H1 (cell line): ENCODE measurements at regions not wholly inside any gene's neighbourhood (a gene's known extent, or its start where the extent isn't known, plus 50 kb on each side); places are given as distances from the start of the nearest gene placed in this dataset.
A peak's percentile ranks its signal among the peaks of the same experiment; 100 is the strongest.

Source experiments
- CTCF ChIA-PET: fragments of 300-600 bp; sonication (Branson Sonifier 250); formaldehyde crosslinking; loops from one replicate; lab custom pipeline; 2021; ENCODE audit not compliant: partially characterized antibody; lab: Charles Lee
- POLR2A ChIA-PET: fragments of 300-600 bp; sonication (Branson Sonifier 250); formaldehyde crosslinking; loops from one replicate; lab custom pipeline; 2021; ENCODE audit warnings: inconsistent platforms; ENCODE audit not compliant: partially characterized antibody; lab: Charles Lee
- DNase-seq, 2 experiments: peaks; one replicate each; pipeline versions ENCODE4 v3.0.0 to v3.0.0-alpha.2; 2010 to 2022; ENCODE audit warnings: low spot score in 2 of 2, low read depth in 1 of 2, mixed read lengths in 1 of 2
- FAIRE-seq: peaks from 2 replicates; lab custom pipeline; 2011; peaks lifted over from hg19 to GRCh38; lab: Jason Lieb, UNC
- H2AFZ ChIP-seq: 2 replicates; pipeline ENCODE4 v1.8.1; 2012; ENCODE audit warnings: low read length, inconsistent platforms
- H2AK5ac ChIP-seq: 2 replicates; pipeline ENCODE4 v1.6.1; 2013; ENCODE audit warnings: low read depth, low read length
- H2BK120ac ChIP-seq: replicated peaks from 2 replicates; pipeline ENCODE3; 2013; ENCODE audit warnings: low read depth, low read length, inconsistent platforms
- H2BK12ac ChIP-seq: 2 replicates; pipeline ENCODE4 v1.6.1; 2013; ENCODE audit warnings: low read depth, low read length
- H2BK15ac ChIP-seq: 2 replicates; pipeline ENCODE4 v1.6.1; 2013; ENCODE audit warnings: low read length
- H2BK20ac ChIP-seq: 2 replicates; pipeline ENCODE4 v1.6.1; 2013; ENCODE audit warnings: low read length
- H2BK5ac ChIP-seq: 2 replicates; pipeline ENCODE4 v1.6.1; 2013; ENCODE audit warnings: low read depth, low read length
- H3K14ac ChIP-seq: 2 replicates; pipeline ENCODE4 v1.6.1; 2013; ENCODE audit warnings: inconsistent platforms; ENCODE audit not compliant: insufficient read length
- H3K18ac ChIP-seq: 2 replicates; pipeline ENCODE4 v1.6.1; 2013; ENCODE audit warnings: low read length; ENCODE audit errors: extremely low read depth
- H3K23ac ChIP-seq: 2 replicates; pipeline ENCODE4 v1.6.1; 2013; ENCODE audit warnings: inconsistent platforms; ENCODE audit not compliant: insufficient read length
- H3K23me2 ChIP-seq: 2 replicates; pipeline ENCODE4 v1.6.1; 2013; ENCODE audit warnings: low read depth, low read length
- H3K27ac ChIP-seq: 2 replicates; pipeline ENCODE4 v1.6.1; 2011; ENCODE audit warnings: low read depth, low read length, inconsistent platforms
- H3K27me3 ChIP-seq, 4 experiments: replicated peaks in 1 of 4; 1 replicate in 1 of 4; 2 replicates in 3 of 4; pipeline versions ENCODE4 v1.6.1 to v1.8.1; 2011 to 2013; ENCODE audit warnings: low read length in 3 of 4, mild to moderate bottlenecking in 3 of 4, inconsistent platforms in 2 of 4, mixed read lengths in 2 of 4, moderate library complexity in 1 of 4; ENCODE audit not compliant: control insufficient read depth in 3 of 4, insufficient read depth in 3 of 4; ENCODE audit errors: extremely low read depth in 1 of 4
- H3K36me3 ChIP-seq, 4 experiments: 2 replicates each; pipeline versions ENCODE4 v1.6.1 to v1.8.1; 2011 to 2013; ENCODE audit warnings: mild to moderate bottlenecking in 4 of 4, low read length in 3 of 4, moderate library complexity in 2 of 4, control low read depth in 1 of 4, inconsistent platforms in 1 of 4; ENCODE audit not compliant: insufficient read depth in 4 of 4, control insufficient read depth in 2 of 4
- H3K4ac ChIP-seq: replicated peaks from 2 replicates; pipeline ENCODE3; 2013; ENCODE audit warnings: low read length, low read depth, mixed read lengths, inconsistent platforms; ENCODE audit not compliant: insufficient read length
- H3K4me1 ChIP-seq, 4 experiments: replicated peaks in 1 of 4; 1 replicate in 1 of 4; 2 replicates in 3 of 4; pipeline versions ENCODE4 v1.6.1 to v1.8.1; 2011 to 2013; ENCODE audit warnings: low read length in 3 of 4, inconsistent platforms in 2 of 4, mixed read lengths in 1 of 4; ENCODE audit not compliant: insufficient read depth in 4 of 4, control insufficient read depth in 3 of 4
- H3K4me2 ChIP-seq, 2 experiments: 2 replicates each; pipeline versions ENCODE4 v1.6.1 to v1.8.1; 2011 to 2013; ENCODE audit warnings: low read depth in 2 of 2, low read length in 2 of 2, control low read depth in 1 of 2, inconsistent platforms in 1 of 2, mild to moderate bottlenecking in 1 of 2; ENCODE audit not compliant: insufficient read depth in 1 of 2
- H3K4me3 ChIP-seq, 4 experiments: fragments of 200-600, 300-600 bp in 1 of 4; sonication (generic), shearing (Covaris generic), sonication (Bioruptor Twin) in 1 of 4; 2 replicates each; pipeline versions ENCODE4 v1.5.1 to v1.8.1; 2011 to 2016; ENCODE audit warnings: low read length in 4 of 4, low read depth in 3 of 4, control low read depth in 2 of 4, inconsistent platforms in 2 of 4, mild to moderate bottlenecking in 2 of 4, mixed read lengths in 1 of 4, moderate library complexity in 1 of 4; ENCODE audit not compliant: insufficient read depth in 2 of 4; ENCODE audit errors: extremely low read depth in 1 of 4
- H3K56ac ChIP-seq: replicated peaks from 2 replicates; pipeline ENCODE3; 2013; ENCODE audit warnings: low read depth, mild to moderate bottlenecking, mixed read lengths, low read length, inconsistent platforms; ENCODE audit not compliant: insufficient read length
- H3K79me1 ChIP-seq: 2 replicates; pipeline ENCODE4 v1.6.1; 2013; ENCODE audit warnings: low read depth, low read length, control low read depth
- H3K79me2 ChIP-seq, 2 experiments: 2 replicates each; pipeline versions ENCODE4 v1.6.1 to v1.8.1; 2012 to 2013; ENCODE audit warnings: low read length in 2 of 2, mild to moderate bottlenecking in 2 of 2, inconsistent platforms in 1 of 2; ENCODE audit not compliant: insufficient read depth in 2 of 2, control insufficient read depth in 1 of 2
- H3K9ac ChIP-seq, 4 experiments: replicated peaks in 1 of 4; 1 replicate in 1 of 4; 2 replicates in 3 of 4; pipeline versions ENCODE4 v1.6.1 to v1.8.1; 2011 to 2013; ENCODE audit warnings: low read depth in 3 of 4, low read length in 3 of 4, control low read depth in 2 of 4, mild to moderate bottlenecking in 2 of 4, moderate library complexity in 2 of 4, inconsistent platforms in 1 of 4; ENCODE audit errors: extremely low read depth in 1 of 4
- H3K9me3 ChIP-seq, 2 experiments: 2 replicates each; pipeline versions ENCODE4 v1.6.1 to v1.8.1; 2012 to 2013; ENCODE audit warnings: mild to moderate bottlenecking in 2 of 2, moderate library complexity in 2 of 2, control low read depth in 1 of 2, inconsistent platforms in 1 of 2, low read depth in 1 of 2, low read length in 1 of 2, mixed read lengths in 1 of 2; ENCODE audit not compliant: insufficient read depth in 2 of 2
- H4K20me1 ChIP-seq, 2 experiments: replicated peaks in 1 of 2; 2 replicates each; pipeline versions ENCODE3 to v1.8.1; 2011 to 2013; ENCODE audit warnings: inconsistent platforms in 2 of 2, low read length in 2 of 2, mild to moderate bottlenecking in 1 of 2; ENCODE audit not compliant: insufficient read depth in 2 of 2, control insufficient read depth in 1 of 2
- H4K5ac ChIP-seq: 2 replicates; pipeline ENCODE4 v1.6.1; 2013; ENCODE audit warnings: low read length, low read depth, mixed read lengths, inconsistent platforms; ENCODE audit not compliant: insufficient read length
- H4K8ac ChIP-seq: 2 replicates; pipeline ENCODE4 v1.8.0; 2013; ENCODE audit warnings: mild to moderate bottlenecking, moderate library complexity, low read length, inconsistent platforms; ENCODE audit not compliant: insufficient read depth; ENCODE audit errors: extremely low read depth
- H4K91ac ChIP-seq: replicated peaks from 2 replicates; pipeline ENCODE3; 2013; ENCODE audit warnings: low read length, mixed read lengths, inconsistent platforms; ENCODE audit not compliant: insufficient read length
- GTF2F1 ChIP-seq: IDR thresholded peaks from 2 replicates; pipeline ENCODE4 v1.6.1; 2012; ENCODE audit warnings: low read depth, low read length, improper control_type of control experiment, borderline replicate concordance
- POU5F1 ChIP-seq: IDR thresholded peaks from 2 replicates; pipeline ENCODE4 v1.6.1; 2011; ENCODE audit warnings: low read depth, mild to moderate bottlenecking, low read length, moderate library complexity
- RFX5 ChIP-seq: IDR thresholded peaks from 2 replicates; pipeline ENCODE4 v1.6.1; 2011; ENCODE audit warnings: low read depth, low read length, improper control_type of control experiment, borderline replicate concordance
- SP2 ChIP-seq: IDR thresholded peaks from 2 replicates; pipeline ENCODE4 v1.6.1; 2012; ENCODE audit warnings: mild to moderate bottlenecking, low read length, inconsistent platforms
- SP4 ChIP-seq: IDR thresholded peaks from 2 replicates; pipeline ENCODE4 v1.6.1; 2012; ENCODE audit warnings: low read length, inconsistent platforms
- SRF ChIP-seq: IDR thresholded peaks from 2 replicates; pipeline ENCODE4 v1.6.1; 2011; ENCODE audit warnings: mild to moderate bottlenecking, low read depth, low read length, moderate library complexity
- TAF1 ChIP-seq: IDR thresholded peaks from 2 replicates; pipeline ENCODE4 v1.6.1; 2011; ENCODE audit warnings: mild to moderate bottlenecking, low read depth, low read length
- TEAD4 ChIP-seq: IDR thresholded peaks from 2 replicates; pipeline ENCODE4 v1.6.1; 2012; ENCODE audit warnings: low read depth, low read length, inconsistent platforms, mixed read lengths
- ZNF274 ChIP-seq: IDR thresholded peaks from 2 replicates; pipeline ENCODE4 v1.7.0; 2012; ENCODE audit warnings: low read length, borderline replicate concordance; ENCODE audit errors: extremely low read depth
- WGBS, 2 experiments: shearing (Covaris generic) in 1 of 2; methylation state at CpG; one replicate each; pipeline versions ENCODE4 v1.1.6 to v1.1.7; 2013 to 2015; ENCODE audit warnings: low lambda C conversion rate in 2 of 2, mixed read lengths in 2 of 2, inconsistent platforms in 1 of 2, low coverage in 1 of 2, missing lambda C conversion rate in 1 of 2; ENCODE audit not compliant: insufficient replicate concordance in 2 of 2, insufficient coverage in 1 of 2, insufficient read length in 1 of 2; ENCODE audit errors: extremely low coverage in 1 of 2, missing lambda C conversion rate in 1 of 2; 5-methylcytosine and 5-hydroxymethylcytosine counted together

GRCh38 chr5:116771466-116772151 lies 197.0 kb upstream of the SEMA6A start:
- Histone ChIP-seq H3K56ac (no peak overlapping the region), H3K23me2 (no peaks in the 10 kb centered on the region), H4K8ac (no peak overlapping the region), H3K4me2 (0 out of 4 replicates have a peak overlapping the region, but pooled peaks of 1 of the 2 experiments have one; percentile 4), H3K27me3 (no peaks in the 10 kb centered on the region), H4K91ac (peak overlapping the region; percentile 56), H2BK120ac (peak overlapping the region; percentile 19), H2BK12ac (peak overlapping the region; percentile 80; the same call in 1 of the 2 replicates), H3K36me3 (no peaks in the 10 kb centered on the region), H3K23ac (no peak overlapping the region), H2AK5ac (no peak overlapping the region), H3K27ac (no peak overlapping the region), H3K4ac (peak overlapping the region; percentile 15), H4K20me1 (no peaks in the 10 kb centered on the region), H3K79me2 (no peaks in the 10 kb centered on the region), H3K9me3 (no peaks in the 10 kb centered on the region), H4K5ac (no peak overlapping the region), H2BK5ac (peak overlapping the region; percentile 63; the same call in 1 of the 2 replicates), H3K4me3 (no peak overlapping the region), H3K4me1 (peaks cover 4 to 15% (median 13%) of the 10 kb centered on the region in 4 experiments; a peak in 6 of 7 replicates), H3K14ac (no peak overlapping the region), H2BK15ac (no peak overlapping the region), H3K18ac (peak overlapping the region; percentile 62; the same call in 1 of the 2 replicates), H3K9ac (no peak overlapping the region; a peak in 1 of 7 replicates), H3K79me1 (no peaks in the 10 kb centered on the region), H2BK20ac (peak overlapping the region; percentile 52), H2AFZ (no peak overlapping the region)
- TF ChIP-seq GTF2F1 (no peak), ZNF274 (no peak), POU5F1 (no peak), TAF1 (no peak), SRF (no peak), SP2 (no peak), RFX5 (no peak), TEAD4 (no peak), SP4 (no peak)
- 82% methylated on average over 9 of the region's 9 CpGs; no CpG with 5 or more reads in 1 of the 2 experiments for WGBS, 2 experiments
- POLR2A ChIA-PET: no interaction called here
- DNase-seq (no peak), FAIRE-seq (no peak)
- CTCF ChIA-PET: interaction anchor here (0.5 kb wide), 1 partner anchor 8 kb away, joined by 4 read pairs; no protein-coding TSS in a partner anchor
